GM19099 (cell line): ENCODE measurements at regions not wholly inside any gene's neighbourhood (a gene's known extent, or its start where the extent isn't known, plus 50 kb on each side); places are given as distances from the start of the nearest gene placed in this dataset.

ENCODE experiments used
- POLR2A ChIP-seq: IDR thresholded peaks from 3 replicates; pipeline ENCODE4 v1.6.1; 2011; ENCODE audit warnings: low read depth; ENCODE audit not compliant: insufficient read length; ENCODE audit errors: extremely low read depth

GRCh38 chr2:177001334-177001733 is 211.3 kb upstream of the HNRNPA3 start:
- no peak for TF ChIP-seq POLR2A

- no peak for TF ChIP-seq POLR2A
Measured at GRCh38 chr2:177002983-177003382, 209.6 kb upstream of the HNRNPA3 start.

GRCh38 chr2:177010146-177010545 is 202.4 kb upstream of the HNRNPA3 start:
- TF ChIP-seq POLR2A, result no peak

- no peak for TF ChIP-seq POLR2A
Measured at GRCh38 chr2:177010861-177011260, 201.7 kb upstream of the HNRNPA3 start.

GRCh38 chr2:177014946-177015345 is 197.6 kb upstream of the HNRNPA3 start:
- TF ChIP-seq POLR2A, result no peak

GRCh38 chr2:177015356-177015923 is 197.2 kb upstream of the HNRNPA3 start:
- no peak for TF ChIP-seq POLR2A

GRCh38 chr2:177020524-177021119 is 192.0 kb upstream of the HNRNPA3 start:
- no peak for TF ChIP-seq POLR2A

- no peak for TF ChIP-seq POLR2A
Measured at GRCh38 chr2:177021706-177022343, 190.8 kb upstream of the HNRNPA3 start.

GRCh38 chr2:177024765-177025164 is 187.8 kb upstream of the HNRNPA3 start:
- TF ChIP-seq POLR2A, result no peak

- no peak for TF ChIP-seq POLR2A
Measured at GRCh38 chr2:177026253-177026652, 186.3 kb upstream of the HNRNPA3 start.

GRCh38 chr2:177026956-177027355 is 185.6 kb upstream of the HNRNPA3 start:
- TF ChIP-seq POLR2A, result no peak

GRCh38 chr2:177028296-177028695 is 184.3 kb upstream of the HNRNPA3 start:
- no peak for TF ChIP-seq POLR2A

- no peak for TF ChIP-seq POLR2A
Measured at GRCh38 chr2:177029075-177029474, 183.5 kb upstream of the HNRNPA3 start.

GRCh38 chr2:177029501-177029900 is 183.1 kb upstream of the HNRNPA3 start:
- no peak for TF ChIP-seq POLR2A

- TF ChIP-seq POLR2A, result no peak
Measured at GRCh38 chr2:177029901-177030300, 182.7 kb upstream of the HNRNPA3 start.

GRCh38 chr2:177030451-177031105 is 182.0 kb upstream of the HNRNPA3 start:
- TF ChIP-seq POLR2A, result no peak
